ENCODE measurements at regions not wholly inside any gene's neighbourhood (a gene's known extent, or its start where the extent isn't known, plus 50 kb on each side); places are given as distances from the start of the nearest gene placed in this dataset.

GRCh38 chr16:82363026-82363816, 193.2 kb upstream of the MPHOSPH6 start:
- dilution Hi-C loops (cut with MboI; ENCODE audit: extremely low pct_ligation_motif_present, low sequenced_read_pairs), result no loop called here
- no peak for TF ChIP-seq EZH2 (IDR thresholded peaks at IDR 0.05; ENCODE audit: borderline replicate concordance, low read depth, low read length, severe bottlenecking)
- no peak for TF ChIP-seq FOS (IDR thresholded peaks at IDR 0.05; ENCODE audit: borderline replicate concordance, insufficient read depth, low read length)
- intact Hi-C loops (cut with micrococcal nuclease), result no loop called here
- no peak for FAIRE-seq
- Histone ChIP-seq H3K36me3 (ENCODE audit: control insufficient read depth in 2 of 2, extremely low read depth in 1 of 2, insufficient read depth in 2 of 2, low read length in 2 of 2) (no peaks in the 10 kb centered on the region), H3K27ac (ENCODE audit: insufficient read depth, low read depth, low read length) (no peak overlapping the region), H4K20me1 (replicated peaks; ENCODE audit: control insufficient read depth, extremely low read depth, insufficient read depth, low read length) (no peaks in the 10 kb centered on the region), H3K9me1 (replicated peaks; ENCODE audit: control insufficient read depth, extremely low read depth, insufficient read depth, low read length) (no peaks in the 10 kb centered on the region), H3K79me2 (ENCODE audit: control insufficient read depth, insufficient read depth, low read length) (no peaks in the 10 kb centered on the region), H3K4me1 (ENCODE audit: control insufficient read depth, extremely low read depth, insufficient read depth, low read length) (no peaks in the 10 kb centered on the region), H3K27me3 (ENCODE audit: control insufficient read depth in 2 of 2, insufficient read depth in 2 of 2, low read length in 2 of 2) (peaks cover 2 to 4% of the 10 kb centered on the region in 2 experiments), H3K9ac (replicated peaks; ENCODE audit: extremely low read depth, insufficient read depth, low read length) (no peak overlapping the region), H3K4me2 (ENCODE audit: insufficient read depth, low read length) (no peak overlapping the region), H2AFZ (ENCODE audit: low read depth, low read length) (no peak overlapping the region), H3K4me3 (replicated peaks in 1 of 3; ENCODE audit: insufficient read depth in 1 of 3, low read depth in 1 of 3, low read length in 3 of 3) (no peak overlapping the region), H3K9me3 (replicated peaks; ENCODE audit: control insufficient read depth, insufficient read depth, low read length) (no peaks in the 10 kb centered on the region)
- ChIA-PET POLR2A (no interaction called here), CTCF (no interaction called here)
- BruUV-seq (replicated peaks), result no TSS peak
- no peak for DNase-seq (ENCODE audit: low read depth, low spot score)

- Histone ChIP-seq H3K79me2 (ENCODE audit: control insufficient read depth, insufficient read depth, low read length) (no peaks in the 10 kb centered on the region), H3K4me1 (ENCODE audit: control insufficient read depth, extremely low read depth, insufficient read depth, low read length) (no peaks in the 10 kb centered on the region), H3K9me3 (replicated peaks; ENCODE audit: control insufficient read depth, insufficient read depth, low read length) (no peaks in the 10 kb centered on the region), H4K20me1 (replicated peaks; ENCODE audit: control insufficient read depth, extremely low read depth, insufficient read depth, low read length) (no peaks in the 10 kb centered on the region), H3K9me1 (replicated peaks; ENCODE audit: control insufficient read depth, extremely low read depth, insufficient read depth, low read length) (no peaks in the 10 kb centered on the region), H3K4me2 (ENCODE audit: insufficient read depth, low read length) (no peak overlapping the region), H3K36me3 (ENCODE audit: control insufficient read depth in 2 of 2, extremely low read depth in 1 of 2, insufficient read depth in 2 of 2, low read length in 2 of 2) (no peaks in the 10 kb centered on the region), H3K27me3 (ENCODE audit: control insufficient read depth in 2 of 2, insufficient read depth in 2 of 2, low read length in 2 of 2) (peaks cover 2 to 4% of the 10 kb centered on the region in 2 experiments), H3K4me3 (replicated peaks in 1 of 3; ENCODE audit: insufficient read depth in 1 of 3, low read depth in 1 of 3, low read length in 3 of 3) (no peak overlapping the region), H2AFZ (ENCODE audit: low read depth, low read length) (no peak overlapping the region), H3K9ac (replicated peaks; ENCODE audit: extremely low read depth, insufficient read depth, low read length) (no peak overlapping the region), H3K27ac (ENCODE audit: insufficient read depth, low read depth, low read length) (no peak overlapping the region)
- no peak for DNase-seq (ENCODE audit: low read depth, low spot score)
- intact Hi-C loops (cut with micrococcal nuclease), result no loop called here
- CTCF ChIA-PET, result no interaction called here
- FAIRE-seq, result no peak
- POLR2A ChIA-PET, result no interaction called here
- BruUV-seq (replicated peaks), result no TSS peak
- dilution Hi-C loops (cut with MboI; ENCODE audit: extremely low pct_ligation_motif_present, low sequenced_read_pairs), result no loop called here
- no peak for TF ChIP-seq EZH2 (IDR thresholded peaks at IDR 0.05; ENCODE audit: borderline replicate concordance, low read depth, low read length, severe bottlenecking)
- no peak for TF ChIP-seq FOS (IDR thresholded peaks at IDR 0.05; ENCODE audit: borderline replicate concordance, insufficient read depth, low read length)
- no peak for TF ChIP-seq POLR2AphosphoS5 (IDR thresholded peaks at IDR 0.05; ENCODE audit: insufficient read depth, low read depth, low read length)
- TF ChIP-seq POLR2A (IDR thresholded peaks at IDR 0.05; ENCODE audit: low read depth, low read length), result no peak
- TF ChIP-seq JUN (IDR thresholded peaks at IDR 0.05; ENCODE audit: borderline replicate concordance, insufficient read depth, insufficient read length, low read depth), result no peak
- TF ChIP-seq MYC (IDR thresholded peaks at IDR 0.05; ENCODE audit: low read depth, low read length), result no peak
- no peak for TF ChIP-seq CTCF (IDR thresholded peaks at IDR 0.05; ENCODE audit: extremely low read depth in 1 of 2, insufficient read depth in 1 of 2, low read depth in 1 of 2, low read length in 2 of 2)
- TF ChIP-seq GATA2 (IDR thresholded peaks at IDR 0.05; ENCODE audit: insufficient read depth, insufficient read length, low read depth, low read length), result no peak
- no peak for TF ChIP-seq MAX (IDR thresholded peaks at IDR 0.05; ENCODE audit: insufficient read depth, insufficient read length)
These were observed 191.9 kb upstream of the MPHOSPH6 start for GRCh38 chr16:82361885-82362284.

All from endothelial cell of umbilical vein (primary cell).